ENCODE measurements at regions not wholly inside any gene's neighbourhood (a gene's known extent, or its start where the extent isn't known, plus 50 kb on each side); places are given as distances from the start of the nearest gene placed in this dataset.

DNA sequence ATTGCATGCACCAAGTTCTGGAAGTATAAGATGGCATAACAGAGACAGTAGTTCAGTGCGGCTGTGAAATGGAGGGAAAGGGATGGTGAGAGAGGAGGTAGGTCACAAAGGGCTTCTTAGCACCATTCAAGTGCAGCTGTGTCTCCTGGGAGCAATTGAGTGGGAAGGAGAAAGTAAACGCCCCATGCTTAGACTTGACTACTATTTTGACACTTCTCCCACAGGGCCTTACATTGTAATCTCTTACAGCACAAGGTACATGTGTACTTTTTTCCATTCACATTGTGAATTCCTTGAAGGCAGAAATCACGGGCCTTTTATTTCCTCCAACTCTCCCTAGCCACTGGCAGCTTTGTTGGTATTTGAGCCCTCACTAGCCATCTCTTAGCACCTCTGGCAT is 239.6 kb upstream of the FOXD3 start:
- no peaks in the 10 kb centered on the region for H3K4me1 ChIP-seq (ENCODE audit: insufficient read depth, low read length)
- no peaks in the 10 kb centered on the region for H3K36me3 ChIP-seq (ENCODE audit: insufficient read depth, low read length)
- H3K9ac ChIP-seq (ENCODE audit: low read depth, low read length) = no peak overlapping the region
- H3K9me3 ChIP-seq (ENCODE audit: control insufficient read depth, insufficient read depth, low read length) = no peaks in the 10 kb centered on the region

DNA sequence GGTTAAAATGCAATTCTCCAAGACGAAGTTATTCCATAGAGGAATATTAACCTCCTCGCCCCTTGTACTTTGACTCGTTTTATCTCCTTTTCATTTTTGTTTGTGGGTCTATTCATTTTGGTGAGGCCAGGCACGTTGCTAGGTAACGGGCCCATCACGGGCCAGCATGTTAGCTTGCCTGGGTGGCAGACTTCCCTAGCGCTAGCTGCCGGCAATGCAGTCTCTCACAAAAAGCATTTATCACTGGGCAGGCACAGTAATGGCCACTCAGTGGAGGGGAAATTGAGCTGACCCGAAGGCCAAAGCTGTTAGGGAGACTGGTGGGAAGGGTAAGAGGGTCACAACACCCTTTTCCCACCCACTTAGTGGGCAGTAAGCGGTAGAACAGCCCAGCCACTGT is 234.4 kb upstream of the FOXD3 start:
- H3K9me3 ChIP-seq (ENCODE audit: control insufficient read depth, insufficient read depth, low read length) = no peaks in the 10 kb centered on the region
- H3K9ac ChIP-seq (ENCODE audit: low read depth, low read length) = no peak overlapping the region
- no peaks in the 10 kb centered on the region for H3K36me3 ChIP-seq (ENCODE audit: insufficient read depth, low read length)
- H3K4me1 ChIP-seq (ENCODE audit: insufficient read depth, low read length) = no peaks in the 10 kb centered on the region

DNA sequence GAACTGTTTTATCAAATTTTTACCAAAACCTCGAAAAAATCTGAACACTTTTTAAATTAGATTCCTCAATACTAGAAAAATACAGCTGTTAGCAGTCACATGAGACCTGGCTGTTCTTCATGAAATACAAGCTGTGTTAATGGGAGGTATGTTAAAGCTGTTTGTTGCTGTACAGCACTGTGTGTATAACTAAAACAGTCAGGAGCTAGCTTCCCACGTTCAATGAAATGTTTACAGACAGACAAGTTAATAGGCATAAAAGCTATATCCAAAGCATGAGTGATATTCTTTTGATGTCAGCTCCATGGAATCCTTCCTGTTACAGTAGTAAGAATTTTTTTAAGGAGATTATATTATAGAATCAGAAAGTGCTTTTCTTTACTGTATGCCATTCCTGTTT is 223.2 kb upstream of the FOXD3 start:
- no peak overlapping the region for H3K9ac ChIP-seq (ENCODE audit: low read depth, low read length)
- H3K36me3 ChIP-seq (ENCODE audit: insufficient read depth, low read length) = no peaks in the 10 kb centered on the region
- no peaks in the 10 kb centered on the region for H3K4me1 ChIP-seq (ENCODE audit: insufficient read depth, low read length)
- no peaks in the 10 kb centered on the region for H3K9me3 ChIP-seq (ENCODE audit: control insufficient read depth, insufficient read depth, low read length)

DNA sequence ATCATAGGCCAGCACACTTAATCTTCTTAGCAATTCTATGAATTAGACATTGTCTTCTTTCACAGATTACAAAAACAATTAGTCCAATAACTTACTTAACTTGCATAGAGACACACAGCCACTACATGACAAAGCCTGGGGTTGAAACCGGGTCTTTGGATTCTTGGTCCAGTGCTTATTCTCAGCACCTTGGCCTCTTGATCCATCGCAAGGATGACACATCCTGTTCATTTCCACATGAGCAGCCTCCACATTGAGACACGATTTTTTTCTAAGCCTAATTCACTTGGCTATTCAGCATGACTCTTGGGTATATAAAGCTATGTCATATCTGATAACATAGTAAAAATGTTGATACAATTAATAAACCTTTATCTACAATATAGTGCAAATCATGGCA is 221.0 kb upstream of the FOXD3 start:
- Histone ChIP-seq H3K36me3 (ENCODE audit: insufficient read depth, low read length) (no peaks in the 10 kb centered on the region), H3K9me3 (ENCODE audit: control insufficient read depth, insufficient read depth, low read length) (no peaks in the 10 kb centered on the region), H3K9ac (ENCODE audit: low read depth, low read length) (no peak overlapping the region), H3K4me1 (ENCODE audit: insufficient read depth, low read length) (peaks cover 11% of the 10 kb centered on the region; the same call in 1 of the 2 replicates)

DNA sequence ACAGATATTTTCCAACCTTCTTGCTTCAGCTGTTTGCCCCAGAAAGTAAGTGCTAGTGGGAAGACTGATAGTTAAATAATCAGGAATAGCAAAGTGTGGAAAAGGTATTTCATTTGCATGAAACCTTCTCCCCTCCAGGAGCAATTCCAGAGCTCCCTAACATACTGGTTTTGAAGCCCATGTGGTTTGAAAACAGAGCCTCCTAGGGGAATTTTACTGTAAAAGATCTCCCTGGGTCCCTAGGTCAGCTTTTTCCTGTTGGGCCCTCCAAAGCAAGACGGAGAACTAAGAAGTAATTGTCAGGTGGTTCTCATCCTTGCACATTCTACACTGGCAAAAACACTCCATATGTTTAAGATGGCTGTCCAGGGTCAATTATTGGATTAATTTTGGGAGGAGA is 218.7 kb upstream of the FOXD3 start:
- H3K4me1 ChIP-seq (ENCODE audit: insufficient read depth, low read length) = peaks cover 27% of the 10 kb centered on the region
- H3K9me3 ChIP-seq (ENCODE audit: control insufficient read depth, insufficient read depth, low read length) = no peaks in the 10 kb centered on the region
- no peak overlapping the region for H3K9ac ChIP-seq (ENCODE audit: low read depth, low read length)
- no peaks in the 10 kb centered on the region for H3K36me3 ChIP-seq (ENCODE audit: insufficient read depth, low read length)

DNA sequence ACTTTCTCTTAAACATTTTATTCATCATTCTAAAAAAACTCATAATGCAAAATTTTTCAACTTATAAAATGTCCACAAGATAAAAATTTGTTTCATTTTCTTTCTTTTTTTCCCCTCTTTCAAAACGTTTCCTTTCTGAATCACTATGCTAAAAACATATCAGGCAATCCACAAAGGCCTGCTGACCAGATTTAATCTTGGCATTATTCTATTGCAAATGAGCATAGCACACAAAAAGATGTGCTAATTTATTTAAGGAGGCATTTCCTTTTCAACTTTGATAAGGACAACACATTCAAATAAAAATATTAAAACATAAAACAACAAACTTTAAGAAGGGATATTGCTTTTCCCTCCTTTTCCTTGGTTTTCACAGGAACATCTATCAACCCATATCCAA is 215.3 kb upstream of the FOXD3 start:
- peaks cover 27% of the 10 kb centered on the region for H3K4me1 ChIP-seq (ENCODE audit: insufficient read depth, low read length)
- no peaks in the 10 kb centered on the region for H3K36me3 ChIP-seq (ENCODE audit: insufficient read depth, low read length)
- no peaks in the 10 kb centered on the region for H3K9me3 ChIP-seq (ENCODE audit: control insufficient read depth, insufficient read depth, low read length)
- no peak overlapping the region for H3K9ac ChIP-seq (ENCODE audit: low read depth, low read length)

DNA sequence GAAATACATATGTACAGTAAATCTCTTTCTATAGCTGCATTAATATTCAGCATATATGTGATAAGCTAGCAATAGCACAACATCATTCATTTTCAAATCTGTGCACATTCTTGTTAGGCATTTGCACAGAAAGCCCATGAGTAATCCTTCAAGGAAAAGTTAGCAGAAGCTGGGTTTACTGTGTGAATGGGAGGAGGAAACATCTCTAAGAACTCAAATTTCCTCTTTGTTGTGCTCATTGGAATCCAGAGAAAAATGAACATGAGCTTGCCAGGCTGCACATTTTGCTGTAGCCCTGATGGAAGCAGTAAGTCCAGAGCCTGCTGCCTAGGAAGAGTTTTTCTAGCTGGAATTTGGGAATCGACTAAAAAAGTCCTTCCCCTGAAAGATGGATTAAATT is 214.2 kb upstream of the FOXD3 start:
- H3K9ac ChIP-seq (ENCODE audit: low read depth, low read length) = no peak overlapping the region
- no peaks in the 10 kb centered on the region for H3K36me3 ChIP-seq (ENCODE audit: insufficient read depth, low read length)
- no peaks in the 10 kb centered on the region for H3K9me3 ChIP-seq (ENCODE audit: control insufficient read depth, insufficient read depth, low read length)
- peaks cover 30% of the 10 kb centered on the region for H3K4me1 ChIP-seq (ENCODE audit: insufficient read depth, low read length)

DNA sequence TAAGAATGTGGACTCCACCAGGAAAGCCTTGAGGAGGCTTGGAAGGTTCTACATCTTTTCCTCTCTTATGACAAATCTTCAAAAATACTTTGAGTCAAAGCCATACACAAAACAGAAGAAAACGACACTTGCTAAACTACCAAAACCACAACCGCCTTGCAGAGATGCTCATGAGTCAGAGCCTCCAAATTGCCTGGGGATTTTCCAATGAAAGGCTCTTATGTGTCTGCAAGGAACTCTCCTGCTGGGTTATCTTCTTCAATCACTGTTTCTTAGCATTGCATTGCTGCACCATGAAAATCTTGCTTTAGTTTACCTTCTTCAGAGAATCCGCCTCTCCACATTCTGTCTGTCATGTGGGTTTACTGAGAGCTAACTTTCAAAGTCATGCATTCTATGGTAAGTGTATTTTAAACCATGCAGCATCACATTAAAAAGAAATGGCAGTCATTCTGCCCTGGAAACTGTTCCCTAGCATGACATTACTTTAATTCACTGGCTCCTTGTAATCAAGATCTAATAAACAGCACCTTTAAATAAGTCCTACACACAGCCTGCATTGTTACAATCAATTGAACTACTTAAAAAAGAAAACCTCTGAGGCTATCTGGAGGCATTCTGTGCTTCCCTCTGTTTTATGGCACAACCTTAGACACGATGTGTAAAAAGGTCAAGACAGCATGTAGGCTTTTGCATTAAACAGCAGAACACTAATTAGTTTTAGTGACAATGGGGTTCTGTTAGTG is 210.0 kb upstream of the FOXD3 start:
- Histone ChIP-seq H3K36me3 (ENCODE audit: insufficient read depth, low read length) (no peaks in the 10 kb centered on the region), H3K9me3 (ENCODE audit: control insufficient read depth, insufficient read depth, low read length) (no peaks in the 10 kb centered on the region), H3K4me1 (ENCODE audit: insufficient read depth, low read length) (peaks cover 18% of the 10 kb centered on the region), H3K9ac (ENCODE audit: low read depth, low read length) (no peak overlapping the region)

DNA sequence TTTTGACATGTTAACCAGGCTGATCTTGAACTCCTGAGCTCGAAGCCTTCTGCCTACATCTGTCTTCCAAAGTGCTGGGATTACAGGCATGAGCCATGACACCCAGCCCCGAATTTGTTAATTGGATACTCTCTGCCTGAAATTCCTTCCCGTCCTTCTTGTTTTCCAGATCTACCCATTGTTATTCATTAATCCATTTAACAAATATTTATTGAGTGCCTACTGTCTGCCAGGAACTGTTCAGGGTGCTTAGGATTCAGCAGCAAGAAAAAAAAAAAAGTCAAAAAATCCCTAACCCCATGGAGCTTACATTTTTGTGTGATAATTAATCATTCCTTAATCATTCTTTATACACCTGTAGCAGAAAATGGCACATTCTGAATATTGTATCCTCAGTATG is 206.8 kb upstream of the FOXD3 start:
- Histone ChIP-seq H3K4me1 (ENCODE audit: insufficient read depth, low read length) (peaks cover 8% of the 10 kb centered on the region; the same call in 1 of the 2 replicates), H3K9me3 (ENCODE audit: control insufficient read depth, insufficient read depth, low read length) (no peaks in the 10 kb centered on the region), H3K9ac (ENCODE audit: low read depth, low read length) (no peak overlapping the region), H3K36me3 (ENCODE audit: insufficient read depth, low read length) (no peaks in the 10 kb centered on the region)

DNA sequence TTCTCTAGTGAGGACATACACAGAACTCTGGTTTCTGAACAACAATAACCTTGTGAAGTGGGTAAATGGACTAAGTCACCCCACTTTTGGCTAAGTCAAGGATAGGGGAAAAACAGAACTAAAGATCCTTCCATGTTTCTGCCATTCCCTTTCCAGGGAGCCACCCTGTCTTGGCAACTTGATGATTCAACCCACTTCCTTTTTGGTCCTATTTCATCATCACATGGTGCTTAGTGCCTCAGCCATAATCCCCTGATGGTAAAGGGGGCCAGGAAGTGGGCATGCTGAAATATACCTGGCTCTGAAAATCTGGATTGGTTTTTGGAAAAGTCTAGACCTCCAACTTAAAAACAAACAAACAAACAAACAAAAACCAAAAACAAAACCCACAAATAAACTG is 206.4 kb upstream of the FOXD3 start:
- H3K36me3 ChIP-seq (ENCODE audit: insufficient read depth, low read length) = no peaks in the 10 kb centered on the region
- no peak overlapping the region for H3K9ac ChIP-seq (ENCODE audit: low read depth, low read length)
- peaks cover 8% of the 10 kb centered on the region; the same call in 1 of the 2 replicates for H3K4me1 ChIP-seq (ENCODE audit: insufficient read depth, low read length)
- no peaks in the 10 kb centered on the region for H3K9me3 ChIP-seq (ENCODE audit: control insufficient read depth, insufficient read depth, low read length)

DNA sequence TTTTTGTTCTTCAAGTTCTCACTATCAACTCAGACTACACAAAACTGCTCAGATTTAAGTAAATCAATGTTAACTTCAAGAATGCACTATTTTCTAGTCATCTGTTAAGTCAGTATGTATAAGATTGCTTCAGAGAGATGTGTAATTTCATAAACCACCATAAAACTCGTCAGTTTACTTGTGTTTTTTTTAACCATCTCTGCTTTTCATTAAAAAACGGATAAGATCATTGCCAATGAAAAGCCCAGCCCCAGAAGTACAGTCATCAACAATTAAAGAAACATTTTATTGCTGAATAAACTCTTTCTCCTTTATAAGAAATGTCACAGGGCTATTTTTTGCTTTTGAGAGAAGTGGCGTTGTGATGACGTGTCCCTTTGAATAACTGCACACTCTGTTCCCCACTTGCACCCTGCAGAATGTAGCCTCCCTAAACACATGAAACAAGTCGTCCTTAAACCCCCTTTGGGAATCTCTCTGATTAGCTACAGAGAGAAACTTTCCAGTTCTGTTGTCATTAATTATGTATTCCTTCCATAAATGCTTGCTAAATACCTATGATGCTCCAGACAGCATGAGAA is 202.7 kb upstream of the FOXD3 start:
- Histone ChIP-seq H3K4me1 (ENCODE audit: insufficient read depth, low read length) (peaks cover 5% of the 10 kb centered on the region; the same call in 1 of the 2 replicates), H3K36me3 (ENCODE audit: insufficient read depth, low read length) (no peaks in the 10 kb centered on the region), H3K9me3 (ENCODE audit: control insufficient read depth, insufficient read depth, low read length) (no peaks in the 10 kb centered on the region), H3K9ac (ENCODE audit: low read depth, low read length) (no peak overlapping the region)

DNA sequence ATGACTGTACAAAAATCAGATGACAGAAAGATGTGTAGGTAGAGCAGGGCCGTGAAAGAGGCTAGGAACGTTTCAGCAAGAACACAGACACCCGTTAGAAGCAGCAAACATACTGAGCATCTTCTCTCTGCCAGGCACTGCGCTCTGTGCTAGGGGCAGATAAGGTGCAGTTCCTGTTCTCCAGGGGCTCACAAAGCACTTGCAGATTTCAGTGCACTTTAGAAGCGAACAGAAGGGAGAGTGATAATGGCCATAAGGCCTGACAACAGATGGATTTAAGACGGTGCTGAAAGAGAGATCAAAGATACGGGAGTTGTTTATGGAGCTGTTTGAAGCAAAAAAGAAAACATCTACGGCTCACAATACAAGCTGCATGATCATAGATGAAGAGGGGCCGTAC is 200.3 kb upstream of the FOXD3 start:
- Histone ChIP-seq H3K9me3 (ENCODE audit: control insufficient read depth, insufficient read depth, low read length) (no peaks in the 10 kb centered on the region), H3K36me3 (ENCODE audit: insufficient read depth, low read length) (no peaks in the 10 kb centered on the region), H3K9ac (ENCODE audit: low read depth, low read length) (no peak overlapping the region; the same call in 1 of the 2 replicates), H3K4me1 (ENCODE audit: insufficient read depth, low read length) (peaks cover 4% of the 10 kb centered on the region; the same call in 1 of the 2 replicates)

DNA sequence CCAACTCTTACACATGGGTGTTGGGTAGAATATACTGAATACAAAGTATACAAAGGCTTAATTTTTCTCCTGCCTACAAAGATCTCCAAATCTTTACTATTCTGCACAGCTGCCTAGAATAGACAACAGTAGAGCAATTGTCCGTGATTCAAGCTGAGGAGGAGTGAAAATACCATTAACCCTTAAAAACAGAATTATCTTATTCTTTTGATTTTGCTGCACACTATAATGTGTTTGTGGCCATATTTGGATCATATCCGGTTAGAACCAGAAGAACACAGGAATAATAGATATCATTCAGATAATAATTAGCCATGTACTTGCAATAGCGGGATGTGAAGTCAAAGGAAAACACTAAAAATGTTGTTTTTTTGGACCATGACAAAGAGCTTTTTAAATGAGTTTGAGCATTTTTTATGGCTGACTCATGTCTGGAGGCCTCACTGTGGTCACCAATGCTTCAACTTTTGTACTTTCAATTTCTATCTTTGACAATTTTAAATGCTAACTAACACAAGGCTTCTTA is 197.6 kb upstream of the FOXD3 start:
- Histone ChIP-seq H3K36me3 (ENCODE audit: insufficient read depth, low read length) (no peaks in the 10 kb centered on the region), H3K9me3 (ENCODE audit: control insufficient read depth, insufficient read depth, low read length) (no peaks in the 10 kb centered on the region), H3K9ac (ENCODE audit: low read depth, low read length) (no peak overlapping the region), H3K4me1 (ENCODE audit: insufficient read depth, low read length) (peaks cover 4% of the 10 kb centered on the region; the same call in 1 of the 2 replicates)

DNA sequence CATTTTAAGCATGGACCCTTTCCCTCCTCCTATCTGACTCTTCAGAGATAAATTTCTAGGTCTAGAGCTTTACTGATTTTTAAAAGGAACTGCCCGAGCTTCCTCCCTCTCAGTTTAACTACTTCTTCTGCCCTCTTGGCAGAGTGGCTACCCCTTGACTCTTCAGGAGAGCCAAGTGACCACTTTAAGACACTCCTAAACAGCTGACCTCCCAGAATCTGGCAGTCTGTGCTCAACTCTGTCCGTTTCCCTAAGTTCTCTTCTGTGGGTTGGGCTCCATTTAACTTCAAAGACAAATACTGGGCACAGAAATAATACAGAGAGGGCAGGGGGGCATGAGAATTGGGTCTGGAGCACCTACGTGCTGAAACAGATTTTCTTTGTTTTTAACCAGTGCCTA is 196.3 kb upstream of the FOXD3 start:
- no peaks in the 10 kb centered on the region for H3K36me3 ChIP-seq (ENCODE audit: insufficient read depth, low read length)
- H3K9ac ChIP-seq (ENCODE audit: low read depth, low read length) = no peak overlapping the region
- no peaks in the 10 kb centered on the region for H3K9me3 ChIP-seq (ENCODE audit: control insufficient read depth, insufficient read depth, low read length)
- peaks cover 4% of the 10 kb centered on the region; the same call in 1 of the 2 replicates for H3K4me1 ChIP-seq (ENCODE audit: insufficient read depth, low read length)

DNA sequence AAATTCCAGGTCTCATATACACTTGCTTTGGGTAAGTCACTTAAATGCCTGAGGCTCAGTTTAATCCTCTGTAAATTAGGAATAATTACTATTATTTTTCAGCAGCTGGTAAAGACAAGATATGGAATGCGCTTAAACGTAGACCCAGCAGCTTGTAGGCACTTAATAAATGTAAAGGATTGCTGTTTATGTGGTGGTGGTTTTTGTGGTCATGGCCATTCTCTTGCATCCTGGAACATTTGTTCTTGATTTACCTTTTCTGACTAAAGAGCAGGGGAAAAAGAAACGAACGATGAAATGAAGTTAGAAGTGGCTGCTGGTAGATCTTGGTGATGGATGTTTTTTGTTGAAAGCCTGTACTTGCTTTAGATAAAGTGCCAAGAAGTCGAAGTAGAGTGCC is 195.0 kb upstream of the FOXD3 start:
- H3K9me3 ChIP-seq (ENCODE audit: control insufficient read depth, insufficient read depth, low read length) = no peaks in the 10 kb centered on the region
- H3K9ac ChIP-seq (ENCODE audit: low read depth, low read length) = no peak overlapping the region
- H3K4me1 ChIP-seq (ENCODE audit: insufficient read depth, low read length) = peaks cover 4% of the 10 kb centered on the region; the same call in 1 of the 2 replicates
- no peaks in the 10 kb centered on the region for H3K36me3 ChIP-seq (ENCODE audit: insufficient read depth, low read length)

Data from ES-I3 (cell line).